Neural progenitor cell (in vitro differentiated cells): ENCODE measurements at regions not wholly inside any gene's neighbourhood (a gene's known extent, or its start where the extent isn't known, plus 50 kb on each side); places are given as distances from the start of the nearest gene placed in this dataset.

Experiments used
- DNase-seq: peaks from one replicate; pipeline ENCODE4 v3.0.0-alpha.2; 2016; ENCODE audit warnings: low spot score
- H2AFZ ChIP-seq: fragments of 200-600 bp; sonication (generic); replicated peaks from 2 replicates; pipeline ENCODE4 v1.6.1; 2016; ENCODE audit warnings: antibody characterized with exemption
- H3F3A ChIP-seq: fragments of 200-600 bp; sonication (generic); 2 replicates; pipeline ENCODE4 v1.6.1; 2016; ENCODE audit warnings: antibody characterized with exemption, low read depth
- H3K27ac ChIP-seq: fragments of 200-600 bp; sonication (generic); 2 replicates; pipeline ENCODE4 v1.5.1; 2016; ENCODE audit warnings: mild to moderate bottlenecking
- H3K27me3 ChIP-seq: fragments of 200-600 bp; sonication (generic); 2 replicates; pipeline ENCODE4 v1.6.1; 2016; ENCODE audit warnings: mild to moderate bottlenecking, moderate library complexity
- H3K36me3 ChIP-seq: fragments of 200-600 bp; sonication (generic); 2 replicates; pipeline ENCODE4 v1.5.1; 2016
- H3K4me1 ChIP-seq: fragments of 200-600 bp; sonication (generic); 2 replicates; pipeline ENCODE4 v1.6.1; 2016; ENCODE audit warnings: mixed run types
- H3K4me2 ChIP-seq: fragments of 200-600 bp; sonication (generic); 2 replicates; pipeline ENCODE4 v1.6.1; 2016
- H3K4me3 ChIP-seq: fragments of 200-600 bp; sonication (generic); 2 replicates; pipeline ENCODE4 v1.5.1; 2016
- H3K79me2 ChIP-seq: fragments of 200-600 bp; sonication (generic); 2 replicates; pipeline ENCODE4 v1.6.1; 2016; ENCODE audit warnings: low read depth
- H3K9ac ChIP-seq: fragments of 200-600 bp; sonication (generic); 2 replicates; pipeline ENCODE4 v1.6.1; 2016
- H3K9me3 ChIP-seq: fragments of 200-600 bp; sonication (generic); 2 replicates; pipeline ENCODE4 v1.5.1; 2016; ENCODE audit warnings: low read depth
- H4K20me1 ChIP-seq: fragments of 200-600 bp; sonication (generic); 2 replicates; pipeline ENCODE4 v1.6.1; 2016; ENCODE audit warnings: low read depth
- H3K27ac Mint-ChIP-seq: 3 replicates; pipeline ENCODE4 v1.8.0; 2021; ENCODE audit warnings: mixed read lengths
- H3K27me3 Mint-ChIP-seq: 2 replicates; pipeline ENCODE4 v1.8.0; 2022; ENCODE audit warnings: low read depth, mild to moderate bottlenecking, inconsistent platforms, moderate library complexity, mixed read lengths; ENCODE audit not compliant: insufficient read depth
- H3K36me3 Mint-ChIP-seq: 3 replicates; pipeline ENCODE4 v1.8.0; 2021; ENCODE audit warnings: mixed read lengths
- H3K4me1 Mint-ChIP-seq: 3 replicates; pipeline ENCODE4 v1.8.0; 2021; ENCODE audit warnings: mixed read lengths
- H3K4me3 Mint-ChIP-seq: 3 replicates; pipeline ENCODE4 v1.8.0; 2021; ENCODE audit warnings: mild to moderate bottlenecking, moderate library complexity, mixed read lengths
- H3K9me3 Mint-ChIP-seq: 3 replicates; pipeline ENCODE4 v1.8.0; 2020; ENCODE audit warnings: mixed read lengths
- EZH2 ChIP-seq: fragments of 200-600 bp; sonication (generic); IDR thresholded peaks from 2 replicates; pipeline ENCODE4 v1.6.1; 2017; ENCODE audit warnings: antibody characterized with exemption, mild to moderate bottlenecking, moderate library complexity
- EZH2phosphoT487 ChIP-seq: fragments of 200-600 bp; sonication (generic); IDR thresholded peaks from 2 replicates; pipeline ENCODE4 v1.6.1; 2017; ENCODE audit warnings: antibody characterized with exemption
- TF ChIP-seq, protein P1 (sequence below): fragments of 200-600 bp; sonication (generic); IDR thresholded peaks from 2 replicates; pipeline ENCODE4 v1.5.1; 2017; ENCODE audit warnings: antibody characterized with exemption, mild to moderate bottlenecking

DNA sequence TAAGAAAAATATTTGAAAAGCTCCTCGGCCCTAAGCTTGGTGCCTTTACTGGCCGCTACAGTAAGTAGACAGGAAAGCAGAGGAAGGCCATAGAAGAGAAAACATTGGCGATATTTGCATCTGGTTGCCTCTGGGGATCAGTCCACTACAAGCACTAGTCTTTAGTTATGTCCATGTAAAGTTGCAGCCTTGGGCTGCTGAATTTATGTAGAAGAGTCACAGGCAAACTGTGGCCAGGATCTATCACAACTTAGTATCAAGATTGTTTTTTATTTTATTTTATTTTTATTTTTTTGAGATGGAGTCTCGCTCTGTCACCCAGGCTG, 228.7 kb upstream of the CAMK1G start:
- Mint-ChIP-seq H3K4me1 (peaks cover 31% of the 10 kb centered on the region), H3K4me3 (no peak overlapping the region), H3K36me3 (no peaks in the 10 kb centered on the region), H3K27me3 (peaks cover 6% of the 10 kb centered on the region), H3K9me3 (no peaks in the 10 kb centered on the region), H3K27ac (no peak overlapping the region)
- Histone ChIP-seq H3K9ac (no peak overlapping the region), H3K27me3 (no peaks in the 10 kb centered on the region), H4K20me1 (no peaks in the 10 kb centered on the region), H3K9me3 (no peaks in the 10 kb centered on the region), H3K27ac (no peak overlapping the region), H3K79me2 (no peaks in the 10 kb centered on the region), H3K4me1 (peaks cover 14% of the 10 kb centered on the region), H3K36me3 (no peaks in the 10 kb centered on the region), H2AFZ (peak overlapping the region; percentile 74), H3K4me2 (no peak overlapping the region), H3F3A (no peaks in the 10 kb centered on the region), H3K4me3 (no peak overlapping the region)
- no peak for DNase-seq
- TF ChIP-seq, protein P1, sequence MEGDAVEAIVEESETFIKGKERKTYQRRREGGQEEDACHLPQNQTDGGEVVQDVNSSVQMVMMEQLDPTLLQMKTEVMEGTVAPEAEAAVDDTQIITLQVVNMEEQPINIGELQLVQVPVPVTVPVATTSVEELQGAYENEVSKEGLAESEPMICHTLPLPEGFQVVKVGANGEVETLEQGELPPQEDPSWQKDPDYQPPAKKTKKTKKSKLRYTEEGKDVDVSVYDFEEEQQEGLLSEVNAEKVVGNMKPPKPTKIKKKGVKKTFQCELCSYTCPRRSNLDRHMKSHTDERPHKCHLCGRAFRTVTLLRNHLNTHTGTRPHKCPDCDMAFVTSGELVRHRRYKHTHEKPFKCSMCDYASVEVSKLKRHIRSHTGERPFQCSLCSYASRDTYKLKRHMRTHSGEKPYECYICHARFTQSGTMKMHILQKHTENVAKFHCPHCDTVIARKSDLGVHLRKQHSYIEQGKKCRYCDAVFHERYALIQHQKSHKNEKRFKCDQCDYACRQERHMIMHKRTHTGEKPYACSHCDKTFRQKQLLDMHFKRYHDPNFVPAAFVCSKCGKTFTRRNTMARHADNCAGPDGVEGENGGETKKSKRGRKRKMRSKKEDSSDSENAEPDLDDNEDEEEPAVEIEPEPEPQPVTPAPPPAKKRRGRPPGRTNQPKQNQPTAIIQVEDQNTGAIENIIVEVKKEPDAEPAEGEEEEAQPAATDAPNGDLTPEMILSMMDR = no peak

DNA sequence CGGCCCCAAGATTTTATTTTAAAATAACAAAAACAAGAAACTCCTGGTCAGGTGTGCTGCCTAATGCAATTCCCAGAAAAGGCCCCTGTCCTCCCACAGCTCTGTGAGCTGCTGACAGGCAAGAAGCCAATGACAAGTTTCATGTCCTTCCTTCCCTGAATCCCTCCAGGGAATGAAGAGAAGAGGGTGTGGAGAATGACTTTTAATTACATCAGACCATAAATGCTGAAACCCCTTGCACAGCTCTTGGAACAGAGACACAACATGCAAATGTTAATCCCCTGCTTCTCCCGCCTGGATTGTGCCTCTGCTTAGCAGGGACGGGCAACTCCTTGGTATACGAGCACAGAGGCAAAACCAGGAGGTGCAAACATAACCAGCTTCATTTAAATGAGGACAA, 228.1 kb upstream of the CAMK1G start:
- TF ChIP-seq EZH2 = no peak
- no peak for TF ChIP-seq EZH2phosphoT487
- TF ChIP-seq, protein P1 = no peak
- no peak overlapping the region for H3K27ac ChIP-seq

DNA sequence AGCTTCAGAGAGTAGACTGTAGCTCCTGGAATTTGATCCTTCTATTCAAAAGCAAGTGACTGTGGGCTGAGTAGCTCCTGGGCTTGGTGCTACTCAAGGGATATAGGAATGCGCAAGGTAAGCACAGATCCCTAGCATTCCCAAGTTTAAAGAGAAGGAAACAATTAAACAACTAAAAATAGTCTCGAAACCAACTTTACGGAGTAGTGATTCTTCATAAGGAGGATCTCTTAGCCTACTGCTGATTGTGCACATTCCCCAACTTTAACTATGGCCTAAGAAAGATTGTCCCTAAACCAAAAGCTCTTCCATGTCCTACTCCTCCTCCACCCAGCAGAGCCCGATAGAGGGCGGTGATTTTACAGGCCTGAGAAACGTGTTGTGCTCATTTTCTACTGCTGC, 226.5 kb upstream of the CAMK1G start:
- Histone ChIP-seq H3K79me2 (no peaks in the 10 kb centered on the region), H3K4me3 (no peak overlapping the region), H3K27ac (no peak overlapping the region), H3K9me3 (no peaks in the 10 kb centered on the region), H3K27me3 (no peaks in the 10 kb centered on the region), H3K9ac (no peak overlapping the region), H2AFZ (no peak overlapping the region), H4K20me1 (no peaks in the 10 kb centered on the region), H3K4me2 (no peak overlapping the region), H3K4me1 (peaks cover 14% of the 10 kb centered on the region), H3K36me3 (no peaks in the 10 kb centered on the region), H3F3A (no peaks in the 10 kb centered on the region)
- TF ChIP-seq, protein P1 = no peak
- no peak for TF ChIP-seq EZH2
- no peak for TF ChIP-seq EZH2phosphoT487
- H3K27ac Mint-ChIP-seq = no peak overlapping the region
- no peaks in the 10 kb centered on the region for H3K36me3 Mint-ChIP-seq
- no peaks in the 10 kb centered on the region for H3K9me3 Mint-ChIP-seq
- no peaks in the 10 kb centered on the region for H3K27me3 Mint-ChIP-seq
- H3K4me1 Mint-ChIP-seq = peaks cover 11% of the 10 kb centered on the region
- DNase-seq = no peak
- H3K4me3 Mint-ChIP-seq = no peak overlapping the region

More for the DNA sequence above, 228.1 kb upstream of the CAMK1G start:
- no peaks in the 10 kb centered on the region for H3K27me3 ChIP-seq
- no peak overlapping the region for H3K4me2 ChIP-seq
- no peak overlapping the region for H3K9ac ChIP-seq
- no peaks in the 10 kb centered on the region for H4K20me1 ChIP-seq
- Mint-ChIP-seq H3K4me1 (peaks cover 25% of the 10 kb centered on the region), H3K27me3 (peaks cover 2% of the 10 kb centered on the region), H3K27ac (no peak overlapping the region), H3K9me3 (no peaks in the 10 kb centered on the region), H3K36me3 (no peaks in the 10 kb centered on the region), H3K4me3 (no peak overlapping the region)
- H3K4me1 ChIP-seq = peaks cover 14% of the 10 kb centered on the region
- peak overlapping the region; percentile 79 for H2AFZ ChIP-seq
- no peaks in the 10 kb centered on the region for H3F3A ChIP-seq
- no peaks in the 10 kb centered on the region for H3K36me3 ChIP-seq
- no peaks in the 10 kb centered on the region for H3K9me3 ChIP-seq
- H3K4me3 ChIP-seq = no peak overlapping the region
- no peaks in the 10 kb centered on the region for H3K79me2 ChIP-seq
- no peak for DNase-seq

DNA sequence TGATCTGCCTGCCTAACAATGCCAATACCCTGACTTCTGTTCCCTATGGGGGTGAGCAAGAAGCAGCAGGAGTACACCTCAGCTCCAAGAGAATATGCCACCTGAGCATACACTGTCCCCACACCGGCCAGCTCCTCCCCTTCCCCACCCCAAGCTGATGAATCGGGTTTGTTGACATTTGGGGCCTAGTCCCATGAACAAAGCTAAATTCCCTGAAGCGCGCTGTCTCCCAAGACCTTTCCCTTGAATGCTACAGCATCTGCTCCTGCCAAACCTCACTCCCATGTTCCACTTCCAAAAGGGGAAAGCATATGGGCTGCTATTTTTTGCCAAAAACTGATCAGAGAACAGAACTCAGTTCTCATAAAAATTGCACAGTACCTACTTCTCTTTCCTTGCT, 220.4 kb upstream of the CAMK1G start:
- Histone ChIP-seq H3K9ac (no peak overlapping the region), H3K27ac (no peak overlapping the region), H3K4me2 (peak overlapping the region; percentile 16), H4K20me1 (no peaks in the 10 kb centered on the region), H3K9me3 (no peaks in the 10 kb centered on the region), H3K4me1 (peaks cover 7% of the 10 kb centered on the region), H3F3A (no peaks in the 10 kb centered on the region), H3K27me3 (no peaks in the 10 kb centered on the region), H2AFZ (peak overlapping the region; percentile 58), H3K36me3 (no peaks in the 10 kb centered on the region), H3K79me2 (no peaks in the 10 kb centered on the region), H3K4me3 (no peak overlapping the region)
- TF ChIP-seq EZH2phosphoT487 (no peak), EZH2 (no peak)
- TF ChIP-seq, protein P1 = no peak
- no peaks in the 10 kb centered on the region for H3K9me3 Mint-ChIP-seq
- no peak overlapping the region for H3K4me3 Mint-ChIP-seq
- no peak overlapping the region for H3K27ac Mint-ChIP-seq
- no peaks in the 10 kb centered on the region for H3K27me3 Mint-ChIP-seq
- H3K36me3 Mint-ChIP-seq = no peaks in the 10 kb centered on the region
- peak; percentile 20 for DNase-seq
- no peaks in the 10 kb centered on the region for H3K4me1 Mint-ChIP-seq
